ENCODE measurements at regions not wholly inside any gene's neighbourhood (a gene's known extent, or its start where the extent isn't known, plus 50 kb on each side); places are given as distances from the start of the nearest gene placed in this dataset.
"Not testable (repeated sequence)": the region's sequence is repeated elsewhere in the genome, so short reads cannot be mapped to it uniquely, and the experiment has no call there.

GRCh38 chr3:87478716-87479115 lies 202.3 kb upstream of the POU1F1 start:
- DNase-seq, result no peak

DNA sequence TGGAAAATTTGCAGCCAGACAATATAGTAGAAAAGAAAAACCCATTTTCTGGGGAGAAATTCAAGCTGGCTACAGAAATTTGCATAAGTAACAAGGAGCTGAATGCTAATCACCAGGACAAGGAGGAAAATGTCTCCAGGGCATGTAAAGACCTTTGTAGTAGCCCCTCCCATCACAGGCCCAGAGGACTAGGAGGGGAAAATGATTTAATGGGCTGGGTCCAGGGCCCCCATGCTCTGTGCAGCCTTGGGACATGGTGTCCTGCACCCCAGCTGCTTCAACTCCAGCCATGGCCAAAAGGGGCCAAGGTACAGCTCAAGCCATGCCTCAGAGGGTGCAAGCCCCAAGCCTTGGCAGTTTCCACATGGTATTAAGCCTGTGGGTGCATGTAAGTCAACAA lies 197.6 kb upstream of the POU1F1 start:
- DNase-seq, result no peak

GRCh38 chr3:87468938-87469337 lies 192.6 kb upstream of the POU1F1 start:
- no peak for DNase-seq

- DNase-seq, result no peak
Measured at GRCh38 chr3:87468235-87468634, 191.9 kb upstream of the POU1F1 start.

DNA sequence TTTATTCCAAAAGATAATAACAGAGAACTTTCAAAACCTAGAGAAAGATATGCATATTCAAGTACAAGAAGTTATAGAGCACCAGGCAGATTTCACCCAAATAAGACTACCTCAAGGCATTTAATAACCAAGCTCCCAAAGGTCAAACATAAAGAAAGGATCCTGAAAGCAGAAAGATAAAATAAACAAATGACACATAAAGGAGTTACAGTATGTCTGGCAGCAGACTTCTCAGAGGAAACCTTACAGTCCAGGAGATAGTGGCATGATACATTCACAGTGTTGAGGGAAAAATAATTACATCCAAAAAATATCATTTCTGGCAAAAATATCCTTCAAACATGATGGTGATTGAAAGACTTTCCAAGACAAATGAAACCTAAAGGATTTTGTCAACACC lies 185.8 kb upstream of the POU1F1 start:
- DNase-seq, result no peak

DNA sequence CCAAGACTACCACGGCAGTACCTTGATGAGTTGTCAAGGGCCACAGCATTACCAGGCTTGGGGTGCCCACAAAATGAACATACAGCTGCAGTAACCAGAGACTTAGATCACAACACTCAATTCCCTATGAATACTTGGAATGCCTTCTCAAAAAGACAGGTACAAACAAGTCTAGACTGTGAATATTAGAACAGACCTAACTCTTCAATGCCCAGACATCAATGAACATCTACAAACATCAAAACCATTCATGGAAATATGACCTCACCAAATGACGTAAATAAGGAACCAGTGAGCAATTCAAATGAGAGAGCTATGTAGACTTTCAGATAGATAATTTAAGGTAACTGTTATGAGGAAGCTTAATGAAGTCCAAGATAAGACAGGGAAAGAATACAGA lies 185.1 kb upstream of the POU1F1 start:
- no peak for DNase-seq

- DNase-seq, result no peak
Measured at GRCh38 chr3:87461036-87461435, 184.7 kb upstream of the POU1F1 start.

- DNase-seq, result no peak
Measured at GRCh38 chr3:87448558-87448957, 172.2 kb upstream of the POU1F1 start.

DNA sequence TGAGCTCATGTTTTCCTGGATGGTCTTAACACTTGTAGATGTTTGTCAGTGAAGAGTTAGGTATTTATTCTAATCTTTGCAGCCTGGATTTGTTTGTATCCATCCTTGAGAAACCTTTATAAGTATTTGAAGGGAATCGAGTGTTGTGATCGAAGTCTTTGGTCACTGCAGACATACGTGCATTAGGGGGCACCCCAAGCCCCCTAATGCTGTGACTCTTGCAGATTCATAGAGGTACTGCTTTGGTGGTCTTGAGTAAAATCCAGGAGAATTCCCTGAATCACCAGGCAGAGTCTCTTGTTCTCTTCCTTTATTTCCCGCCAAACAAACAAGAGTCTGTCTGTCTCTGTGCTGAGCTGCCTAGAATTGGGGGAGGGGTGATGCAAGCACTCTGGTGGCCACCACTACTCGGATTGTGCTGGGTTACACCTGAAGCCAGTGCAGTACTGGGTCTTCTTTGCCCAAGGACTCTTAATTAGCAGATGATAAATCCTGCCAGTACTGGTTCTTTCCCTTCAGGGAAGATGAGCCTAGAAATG lies 170.5 kb upstream of the POU1F1 start:
- DNase-seq, result no peak

DNA sequence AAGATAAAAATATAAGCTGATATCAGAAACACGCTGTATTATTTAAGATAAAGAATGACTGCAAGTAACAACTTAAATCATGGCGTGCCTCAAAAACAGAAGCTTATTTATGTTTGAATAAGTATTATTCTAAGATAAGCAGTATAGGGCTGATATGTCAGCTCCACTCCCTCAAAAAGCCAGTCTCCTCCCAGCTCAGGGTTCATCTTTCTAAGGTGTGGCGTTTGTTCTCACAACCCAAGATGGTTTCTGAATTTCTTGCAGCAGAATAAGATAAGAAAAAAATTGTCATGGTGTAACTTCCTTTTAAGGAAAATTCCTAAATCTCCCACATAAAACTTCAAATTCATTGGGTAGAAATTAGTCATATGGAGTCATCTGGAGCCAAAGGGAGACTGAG lies 166.1 kb upstream of the POU1F1 start:
- DNase-seq, result no peak

DNA sequence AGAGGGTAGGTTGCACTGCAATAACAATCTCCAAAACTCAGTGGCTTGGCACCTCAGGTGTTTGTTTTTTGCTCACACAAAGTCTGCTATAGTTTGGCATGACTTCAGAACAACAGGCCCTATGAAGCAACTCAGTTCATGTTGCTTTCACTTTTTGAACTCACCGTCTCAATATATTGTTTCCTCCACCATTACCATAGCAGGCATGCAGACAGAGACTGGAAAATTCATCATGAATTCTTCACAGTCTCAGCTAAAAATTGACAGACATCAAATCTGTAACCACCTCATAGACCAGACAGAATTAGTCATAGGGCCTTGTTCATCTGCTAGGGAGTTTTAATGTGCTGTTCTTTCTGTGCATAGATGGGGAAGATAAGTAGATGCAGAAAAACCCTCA lies 161.4 kb upstream of the POU1F1 start:
- no peak for DNase-seq

DNA sequence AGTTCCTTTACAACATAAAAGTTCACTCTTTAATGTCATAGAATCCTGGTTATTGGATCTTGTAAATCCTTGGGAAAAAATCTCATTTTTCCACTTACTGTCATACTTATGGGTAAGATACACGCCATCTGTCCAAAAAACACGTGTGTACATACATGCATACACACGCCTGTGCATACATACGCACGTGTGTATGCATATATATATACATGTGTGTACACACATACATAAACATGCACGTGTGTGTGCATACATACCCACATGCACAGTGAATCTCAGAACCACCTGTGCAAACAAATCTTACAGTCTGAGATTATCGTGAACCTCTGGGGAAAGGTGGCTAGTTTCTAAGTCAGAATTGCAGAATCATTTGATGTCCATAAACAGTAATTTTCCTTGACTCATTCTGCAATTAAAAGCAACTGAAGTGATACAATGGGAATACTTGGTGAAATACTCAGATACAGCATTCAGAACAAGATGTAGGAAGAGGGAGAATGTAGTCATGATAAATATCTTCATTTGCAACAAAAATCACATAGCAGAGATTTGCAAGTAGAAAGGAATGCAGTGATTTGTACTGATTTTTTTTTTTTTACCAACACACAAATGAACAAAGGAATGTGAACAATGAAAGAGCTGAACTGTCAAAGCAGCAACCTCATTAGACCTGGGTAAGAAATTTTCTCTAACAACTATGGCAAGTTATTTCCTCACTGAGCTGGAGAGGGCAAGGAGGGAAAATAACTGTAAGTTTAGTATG lies 160.6 kb upstream of the POU1F1 start:
- no peak for DNase-seq

DNA sequence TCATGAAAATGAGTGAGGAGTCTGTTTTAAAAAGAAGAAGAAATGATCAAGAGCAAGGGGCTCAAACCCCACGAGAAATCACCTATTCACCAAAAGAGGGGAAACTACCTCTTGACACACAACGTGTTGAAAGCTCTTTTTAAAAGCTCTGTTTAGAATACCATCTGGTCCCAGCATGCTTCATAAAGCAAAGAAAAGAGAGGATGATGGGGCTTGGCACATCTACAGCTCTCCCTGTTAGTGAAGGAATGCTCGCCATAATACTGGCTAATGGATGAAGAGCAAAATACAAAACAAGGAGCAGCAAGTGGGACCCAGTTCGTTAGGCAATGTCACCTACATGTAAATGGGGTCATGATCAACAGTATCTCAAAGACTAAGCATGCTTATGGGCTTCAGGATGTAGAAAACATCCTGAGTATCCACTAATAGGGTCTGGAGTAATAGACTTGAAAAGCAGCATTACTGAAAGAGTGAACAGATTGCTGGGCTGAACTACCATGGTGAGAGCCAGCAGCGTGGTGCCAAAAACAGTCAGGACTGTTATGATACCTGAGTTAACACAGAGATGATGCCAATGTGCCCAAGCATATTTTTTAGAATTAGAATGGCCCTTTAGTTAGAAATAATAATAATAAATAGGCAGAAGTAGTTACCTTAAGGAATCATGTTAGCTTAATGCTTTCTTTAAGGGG lies 159.7 kb upstream of the POU1F1 start:
- DNase-seq, result no peak

GRCh38 chr3:87433445-87433844 lies 157.1 kb upstream of the POU1F1 start:
- DNase-seq, result not testable (repeated sequence)

GRCh38 chr3:87426918-87427317 lies 150.5 kb upstream of the POU1F1 start:
- no peak for DNase-seq

- DNase-seq, result no peak
Measured at GRCh38 chr3:87425056-87425455, 148.7 kb upstream of the POU1F1 start.

GRCh38 chr3:87423336-87423735 lies 147.0 kb upstream of the POU1F1 start:
- DNase-seq, result no peak

DNA sequence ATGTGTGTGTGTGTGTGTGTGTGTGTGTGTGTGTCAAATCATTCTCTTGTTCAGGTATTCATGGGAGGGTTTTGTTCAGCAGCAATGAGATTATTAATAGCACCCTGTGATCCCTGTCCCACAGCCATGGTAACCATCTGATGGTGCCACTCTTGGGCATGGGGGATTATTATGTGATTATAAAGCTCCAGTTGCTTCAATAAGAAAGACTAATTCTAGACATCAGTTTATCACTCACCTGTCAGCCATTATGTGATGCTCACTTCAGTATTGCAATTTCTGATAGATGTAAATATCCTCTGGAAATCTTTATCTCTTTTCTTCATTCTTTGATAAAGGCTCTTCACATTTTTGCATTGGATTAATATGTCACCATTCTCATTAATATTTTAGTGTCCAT lies 145.9 kb upstream of the POU1F1 start:
- DNase-seq, result no peak

DNA sequence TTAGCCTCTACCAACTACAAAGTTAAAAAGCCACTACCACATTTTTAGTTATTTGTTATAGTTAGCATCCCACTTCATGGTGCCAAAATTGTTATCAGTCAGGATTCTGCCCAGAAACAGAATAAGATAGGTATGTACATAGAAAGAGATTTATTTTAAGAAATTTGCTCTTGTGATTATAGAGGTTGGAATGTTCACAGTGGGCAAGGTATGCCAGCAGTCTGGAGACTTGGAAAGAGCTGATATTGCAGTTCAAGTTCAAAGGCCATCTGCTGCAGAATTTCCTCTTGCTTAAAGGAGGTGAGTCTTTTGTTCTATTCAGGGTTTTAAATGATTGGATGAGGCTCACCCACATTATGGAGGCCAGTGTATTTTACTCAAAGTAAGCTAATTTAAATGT lies 143.8 kb upstream of the POU1F1 start:
- DNase-seq, result no peak

- DNase-seq, result no peak
Measured at GRCh38 chr3:87414271-87414670, 137.9 kb upstream of the POU1F1 start.

- DNase-seq, result no peak
Measured at GRCh38 chr3:87413814-87414213, 137.4 kb upstream of the POU1F1 start.

GRCh38 chr3:87410110-87410509 lies 133.7 kb upstream of the POU1F1 start:
- no peak for DNase-seq

DNA sequence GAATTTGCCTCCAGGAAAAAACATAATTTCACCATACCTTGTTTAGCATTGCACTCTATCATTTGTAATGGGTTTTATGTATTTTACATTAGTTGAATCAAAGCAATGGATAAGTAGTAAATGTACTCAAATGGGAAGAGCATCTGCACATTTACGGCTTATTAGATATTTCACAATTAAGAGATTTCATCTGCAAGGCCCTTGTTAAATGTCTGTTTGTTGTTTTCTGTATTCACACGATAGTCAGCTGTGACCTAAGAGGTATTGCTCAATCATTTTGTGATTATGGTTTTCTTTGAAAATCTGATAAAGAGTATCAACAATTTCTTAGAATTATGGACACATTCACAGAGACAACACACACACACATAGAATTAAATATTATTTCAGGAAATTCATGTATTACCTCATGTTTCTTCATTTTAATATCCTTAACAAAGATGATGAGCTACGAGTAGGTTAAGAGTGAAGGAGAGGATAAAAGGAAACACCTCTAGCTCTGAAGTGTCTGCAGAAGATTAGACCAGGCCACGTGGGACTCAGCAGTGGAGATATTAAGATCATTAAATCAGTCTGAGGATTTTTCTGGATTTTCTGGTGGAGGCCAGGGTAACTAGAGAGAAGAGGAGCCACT lies 121.9 kb upstream of the POU1F1 start:
- DNase-seq, result no peak

GRCh38 chr3:87397211-87397610 lies 120.8 kb upstream of the POU1F1 start:
- DNase-seq, result no peak

Measured in NCI-H187 (cell line).